ENCODE measurements at regions not wholly inside any gene's neighbourhood (a gene's known extent, or its start where the extent isn't known, plus 50 kb on each side); places are given as distances from the start of the nearest gene placed in this dataset.

GRCh38 chr15:38042707-38043445 is 108.4 kb downstream of the TMCO5A start:
- DNase-seq (ENCODE audit: low read depth in 2 of 3, low spot score in 2 of 3), result peak in 1 of 3 donors; percentile 2

DNA sequence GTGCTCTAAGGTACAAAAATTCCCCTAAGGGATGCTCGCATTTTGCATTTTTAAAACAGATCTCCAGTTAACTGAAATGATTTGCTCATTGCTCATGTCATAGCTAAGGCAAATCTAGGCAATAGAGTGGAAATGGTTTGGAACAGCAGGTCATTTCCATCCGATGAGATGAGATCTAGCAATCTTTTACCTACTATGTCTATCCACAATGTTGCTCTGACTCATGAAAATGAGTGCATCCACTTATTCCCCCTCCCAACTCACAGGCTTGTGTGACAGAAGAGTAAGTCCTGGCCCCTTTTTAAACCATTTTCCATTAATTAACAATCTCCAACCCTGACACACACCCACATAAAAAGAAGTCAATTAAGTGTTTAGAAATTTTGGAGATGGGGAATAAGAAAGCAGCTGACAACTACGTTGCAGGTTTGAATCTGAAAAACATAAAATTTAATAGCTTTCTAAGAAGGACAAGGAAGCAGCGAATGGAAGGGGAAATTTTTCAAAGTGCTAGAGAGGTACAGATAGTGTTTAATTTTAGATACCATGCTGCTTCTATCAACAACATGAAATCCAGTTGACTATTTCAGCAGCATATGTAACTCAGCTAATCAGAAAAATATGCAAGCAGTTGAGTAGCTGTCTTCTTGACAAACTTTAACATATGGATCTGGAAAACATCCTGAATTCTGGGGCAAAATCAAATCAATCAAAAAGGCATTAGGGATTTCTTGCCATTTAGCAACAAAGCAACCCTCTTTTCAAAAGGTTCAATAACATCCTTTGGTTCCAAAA is 112.0 kb downstream of the TMCO5A start:
- no peak for DNase-seq (ENCODE audit: low read depth in 2 of 3, low spot score in 2 of 3)

GRCh38 chr15:38048001-38048455 is 113.6 kb downstream of the TMCO5A start:
- DNase-seq (ENCODE audit: low read depth in 2 of 3, low spot score in 2 of 3), result no peak

- no peak for DNase-seq (ENCODE audit: low read depth in 2 of 3, low spot score in 2 of 3)
These were observed 115.5 kb downstream of the TMCO5A start for GRCh38 chr15:38049891-38050290.

DNA sequence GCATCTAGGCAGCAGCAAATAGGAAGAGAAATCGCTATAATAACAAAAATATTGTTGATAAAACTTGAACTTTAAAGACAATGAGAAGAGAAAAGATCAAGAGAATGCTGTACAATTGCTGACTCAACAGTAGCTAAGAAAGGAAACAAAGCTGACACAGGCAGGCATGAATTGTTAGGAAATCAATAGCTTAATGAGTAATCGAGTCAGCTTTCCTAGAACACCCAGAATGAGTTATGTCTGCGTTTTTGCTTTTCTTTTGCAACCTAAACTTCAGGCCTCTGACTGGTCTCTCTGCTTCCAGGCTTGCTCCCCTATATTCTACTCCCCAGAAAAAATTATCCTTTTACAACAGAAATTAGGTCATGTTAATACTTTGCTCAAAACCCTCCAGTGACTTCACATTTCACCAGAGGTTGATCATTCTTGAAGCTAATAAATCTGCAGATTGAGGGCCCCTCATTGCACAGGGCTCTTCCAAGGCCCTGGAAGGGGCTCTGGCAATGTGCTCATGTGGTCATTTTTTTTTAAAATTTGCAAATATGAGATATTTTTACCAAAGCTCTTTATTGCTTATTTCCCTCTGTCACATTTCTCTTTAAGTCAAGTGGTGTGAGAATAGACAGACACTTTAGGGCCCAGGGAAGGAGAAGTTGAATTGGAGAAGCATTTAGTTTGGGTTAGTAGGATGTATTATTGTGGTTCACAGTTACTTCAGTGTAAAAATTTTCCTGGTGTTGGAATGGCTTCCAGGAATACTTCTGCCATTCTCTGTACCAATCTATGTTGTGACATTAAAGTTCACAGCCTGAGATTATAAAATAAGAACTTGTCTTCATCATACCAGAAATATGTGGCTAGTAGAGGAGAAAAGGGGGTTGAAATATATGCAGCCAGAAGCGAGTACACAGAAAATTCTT is 116.3 kb downstream of the TMCO5A start:
- no peak for DNase-seq (ENCODE audit: low read depth in 2 of 3, low spot score in 2 of 3)

- no peak for DNase-seq (ENCODE audit: low read depth in 2 of 3, low spot score in 2 of 3)
These were observed 118.8 kb downstream of the TMCO5A start for GRCh38 chr15:38053205-38053604.

DNA sequence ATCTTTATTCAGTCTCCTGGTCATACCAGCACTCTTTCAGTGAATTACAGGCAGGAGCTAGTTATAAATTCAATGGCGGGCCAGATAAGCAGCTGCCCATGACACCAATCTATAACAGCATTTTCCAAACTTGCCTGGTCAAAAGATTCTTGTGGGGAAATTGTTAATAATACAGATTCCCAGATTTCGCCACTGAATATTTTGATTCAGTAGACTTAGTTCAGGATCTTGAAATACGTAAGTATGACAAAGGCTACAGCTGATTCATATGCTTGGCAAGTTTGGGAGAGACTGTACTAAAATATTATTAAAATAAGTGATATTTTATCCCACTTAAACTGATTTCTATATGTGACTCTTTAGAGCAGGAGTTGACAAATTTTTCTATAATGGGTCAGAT is 119.3 kb downstream of the TMCO5A start:
- DNase-seq (ENCODE audit: low read depth in 2 of 3, low spot score in 2 of 3), result no peak

GRCh38 chr15:38054488-38054887 is 120.0 kb downstream of the TMCO5A start:
- DNase-seq (ENCODE audit: low read depth in 2 of 3, low spot score in 2 of 3), result no peak

GRCh38 chr15:38058596-38059075 is 124.2 kb downstream of the TMCO5A start:
- DNase-seq (ENCODE audit: low read depth in 2 of 3, low spot score in 2 of 3), result no peak

GRCh38 chr15:38059665-38060064 is 125.2 kb downstream of the TMCO5A start:
- no peak for DNase-seq (ENCODE audit: low read depth in 2 of 3, low spot score in 2 of 3)

GRCh38 chr15:38061856-38062649 is 127.6 kb downstream of the TMCO5A start:
- no peak for DNase-seq (ENCODE audit: low read depth in 2 of 3, low spot score in 2 of 3)

DNA sequence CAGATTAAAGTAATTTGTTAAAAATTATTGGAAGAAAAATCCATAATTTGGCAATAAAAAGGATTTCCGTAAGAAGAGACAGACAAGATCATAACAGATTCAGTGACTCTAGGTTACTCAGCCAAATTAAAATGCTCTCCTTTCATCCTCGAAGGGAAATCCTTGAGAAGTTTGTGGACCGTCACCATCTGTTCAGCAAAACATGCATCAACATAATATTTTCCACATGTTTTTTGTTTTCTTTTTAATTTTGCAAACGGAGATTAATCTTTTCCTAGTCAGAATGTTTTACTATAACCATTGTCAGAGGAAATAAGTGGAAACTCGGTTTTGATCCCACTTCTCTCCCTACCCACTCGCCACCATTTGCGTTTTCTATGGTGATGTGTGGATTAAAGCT is 128.3 kb downstream of the TMCO5A start:
- DNase-seq (ENCODE audit: low read depth in 2 of 3, low spot score in 2 of 3), result no peak

- no peak for DNase-seq (ENCODE audit: low read depth in 2 of 3, low spot score in 2 of 3)
These were observed 131.4 kb downstream of the TMCO5A start for GRCh38 chr15:38065721-38066345.

DNA sequence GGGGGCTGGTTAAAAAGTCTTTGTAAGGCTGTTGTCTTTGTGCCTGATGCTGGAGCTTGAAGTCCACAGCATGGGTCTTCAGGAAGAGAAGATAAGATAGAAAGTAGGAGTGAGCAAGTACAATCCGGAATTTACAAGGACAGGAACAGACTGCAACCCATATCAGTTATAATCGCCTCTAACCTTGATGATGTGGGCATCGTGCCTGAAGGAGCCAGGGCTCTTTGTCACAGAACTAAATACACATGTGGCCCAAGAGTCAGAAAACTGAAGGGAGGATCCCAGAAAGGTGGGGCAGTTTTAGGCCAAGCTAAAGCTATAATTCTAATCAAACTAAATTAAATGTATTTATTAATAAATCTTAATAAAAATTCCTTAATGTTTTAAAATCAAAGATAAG is 132.2 kb downstream of the TMCO5A start:
- no peak for DNase-seq (ENCODE audit: low read depth in 2 of 3, low spot score in 2 of 3)

GRCh38 chr15:38068626-38069391 is 134.4 kb downstream of the TMCO5A start:
- peak in 2 of 3 donors; percentile 76 to 82 for DNase-seq (ENCODE audit: low read depth in 2 of 3, low spot score in 2 of 3)

DNA sequence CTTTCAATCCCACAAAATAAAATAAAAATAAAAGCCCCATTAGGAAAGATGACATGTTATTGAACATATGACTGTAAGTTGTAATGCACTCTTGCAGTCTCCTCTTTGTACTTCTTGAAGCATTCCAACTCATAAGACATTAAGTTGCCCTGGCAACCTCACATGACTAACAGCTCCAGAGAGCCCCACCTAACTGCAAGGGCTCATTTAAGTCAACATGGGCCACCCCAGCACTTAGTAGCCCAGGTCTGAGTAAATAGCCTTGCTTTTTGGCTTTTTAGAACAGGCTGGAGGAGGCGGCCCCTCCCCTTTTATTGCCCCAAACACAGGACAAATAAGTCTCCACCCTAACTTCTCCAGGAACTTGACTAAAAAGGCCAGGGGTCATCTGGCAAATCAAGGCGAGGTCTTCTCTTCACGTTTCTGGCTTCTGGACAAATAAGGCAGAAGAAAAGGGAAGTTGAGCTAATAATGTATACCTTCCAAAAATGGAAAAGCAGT is 135.1 kb downstream of the TMCO5A start:
- peak in 2 of 3 donors; percentile 51 to 62 for DNase-seq (ENCODE audit: low read depth in 2 of 3, low spot score in 2 of 3)

DNA sequence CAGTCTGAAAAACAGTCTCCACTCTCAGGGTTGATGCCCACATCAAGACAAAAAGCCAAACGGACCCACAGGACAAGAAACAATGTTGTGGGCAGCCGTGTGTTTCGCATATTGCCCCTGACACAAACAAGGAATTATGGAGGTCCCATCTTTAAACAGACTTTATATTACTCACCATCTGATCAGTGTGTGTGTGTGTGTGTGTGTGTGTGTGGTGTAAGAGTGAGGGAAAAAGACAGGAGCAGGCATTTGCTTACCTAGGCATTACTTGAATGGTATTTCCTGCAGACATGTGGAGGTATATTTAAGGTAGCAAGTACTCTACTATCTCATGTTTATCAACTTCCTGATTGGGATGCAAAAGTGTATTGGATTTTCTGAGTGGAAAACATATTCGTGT is 136.3 kb downstream of the TMCO5A start:
- DNase-seq (ENCODE audit: low read depth in 2 of 3, low spot score in 2 of 3), result no peak

DNA sequence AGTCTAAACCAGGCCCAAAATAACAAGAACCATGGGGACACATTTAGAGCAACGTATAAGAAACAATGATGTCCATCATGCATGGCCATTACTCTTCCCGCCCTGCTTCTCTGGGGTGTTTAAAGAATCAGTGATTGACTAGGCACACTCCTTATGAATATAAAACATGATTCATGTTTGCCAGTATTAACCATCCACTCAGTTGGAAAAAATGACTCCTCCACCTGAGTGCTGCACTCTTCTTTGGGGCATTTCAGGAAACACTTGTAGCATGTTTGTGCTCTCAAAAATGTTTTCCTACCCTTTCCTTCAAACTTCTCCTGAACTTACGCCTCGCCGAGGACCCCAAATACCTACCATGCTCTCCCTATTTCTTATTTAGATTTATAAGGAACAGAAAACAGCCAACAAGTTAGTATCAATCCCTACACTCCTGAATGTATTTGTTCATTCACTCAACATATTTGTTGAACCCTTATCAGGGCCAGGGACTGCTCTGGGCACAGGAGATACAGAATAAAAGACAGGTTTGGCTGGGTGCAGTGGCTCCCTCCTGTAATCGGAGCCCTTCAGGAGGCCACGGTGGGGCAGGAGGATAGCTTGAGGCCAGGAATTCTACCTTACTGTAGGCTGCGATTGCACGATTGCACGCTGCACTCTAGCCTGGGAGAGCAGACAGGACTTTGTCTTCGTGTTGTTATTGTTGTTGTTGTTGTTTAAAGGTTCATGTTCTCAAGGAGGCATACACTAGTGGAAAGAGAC is 137.0 kb downstream of the TMCO5A start:
- DNase-seq (ENCODE audit: low read depth in 2 of 3, low spot score in 2 of 3), result no peak
